ENCODE measurements at regions not wholly inside any gene's neighbourhood (a gene's known extent, or its start where the extent isn't known, plus 50 kb on each side); places are given as distances from the start of the nearest gene placed in this dataset.

- Histone ChIP-seq H3K79me2 (ENCODE audit: control insufficient read depth, insufficient read depth, low read length) (no peaks in the 10 kb centered on the region), H3K9me3 (replicated peaks; ENCODE audit: control insufficient read depth, insufficient read depth, low read length) (no peaks in the 10 kb centered on the region), H2AFZ (ENCODE audit: low read depth, low read length) (no peak overlapping the region), H3K4me3 (replicated peaks in 1 of 3; ENCODE audit: insufficient read depth in 1 of 3, low read depth in 1 of 3, low read length in 3 of 3) (no peak overlapping the region), H3K27me3 (ENCODE audit: control insufficient read depth in 2 of 2, insufficient read depth in 2 of 2, low read length in 2 of 2) (no peaks in the 10 kb centered on the region), H3K27ac (ENCODE audit: insufficient read depth, low read depth, low read length) (no peak overlapping the region), H3K4me1 (ENCODE audit: control insufficient read depth, extremely low read depth, insufficient read depth, low read length) (no peaks in the 10 kb centered on the region), H3K9ac (replicated peaks; ENCODE audit: extremely low read depth, insufficient read depth, low read length) (no peak overlapping the region), H3K4me2 (ENCODE audit: insufficient read depth, low read length) (no peak overlapping the region), H3K36me3 (ENCODE audit: control insufficient read depth in 2 of 2, extremely low read depth in 1 of 2, insufficient read depth in 2 of 2, low read length in 2 of 2) (no peaks in the 10 kb centered on the region), H3K9me1 (replicated peaks; ENCODE audit: control insufficient read depth, extremely low read depth, insufficient read depth, low read length) (no peaks in the 10 kb centered on the region), H4K20me1 (replicated peaks; ENCODE audit: control insufficient read depth, extremely low read depth, insufficient read depth, low read length) (no peaks in the 10 kb centered on the region)
- CTCF ChIA-PET: no interaction called here
- POLR2A ChIA-PET: no interaction called here
- FAIRE-seq: no peak
- intact Hi-C loops (cut with micrococcal nuclease): no loop called here
- TF ChIP-seq EZH2 (IDR thresholded peaks at IDR 0.05; ENCODE audit: borderline replicate concordance, low read depth, low read length, severe bottlenecking) (no peak), MYC (IDR thresholded peaks at IDR 0.05; ENCODE audit: low read depth, low read length) (no peak)
- no TSS peak for BruUV-seq (replicated peaks)
- dilution Hi-C loops (cut with MboI; ENCODE audit: extremely low pct_ligation_motif_present, low sequenced_read_pairs): no loop called here
- no peak for DNase-seq (ENCODE audit: low read depth, low spot score)
Measured at GRCh38 chr5:147093138-147093537, 141.7 kb upstream of the STK32A start.

GRCh38 chr5:147095740-147096139 is 139.1 kb upstream of the STK32A start:
- POLR2A ChIA-PET: no interaction called here
- H3K27me3 ChIP-seq (ENCODE audit: control insufficient read depth in 2 of 2, insufficient read depth in 2 of 2, low read length in 2 of 2): no peaks in the 10 kb centered on the region

More at GRCh38 chr5:147095740-147096139, 139.1 kb upstream of the STK32A start:
- H4K20me1 ChIP-seq (replicated peaks; ENCODE audit: control insufficient read depth, extremely low read depth, insufficient read depth, low read length): no peaks in the 10 kb centered on the region
- CTCF ChIA-PET: interaction anchor here (1.3 kb wide), 1 partner anchor 93 kb away, joined by 6 read pairs; no protein-coding TSS in a partner anchor
- TF ChIP-seq FOS (IDR thresholded peaks at IDR 0.05; ENCODE audit: borderline replicate concordance, insufficient read depth, low read length) (no peak), JUN (IDR thresholded peaks at IDR 0.05; ENCODE audit: borderline replicate concordance, insufficient read depth, insufficient read length, low read depth) (no peak)
- DNase-seq (ENCODE audit: low read depth, low spot score) (no peak), FAIRE-seq (no peak)
- no TSS peak for BruUV-seq (replicated peaks)
- H3K36me3 ChIP-seq (ENCODE audit: control insufficient read depth in 2 of 2, extremely low read depth in 1 of 2, insufficient read depth in 2 of 2, low read length in 2 of 2): no peaks in the 10 kb centered on the region
- no peak overlapping the region for H3K4me3 ChIP-seq (replicated peaks in 1 of 3; ENCODE audit: insufficient read depth in 1 of 3, low read depth in 1 of 3, low read length in 3 of 3)
- dilution Hi-C loops (cut with MboI; ENCODE audit: extremely low pct_ligation_motif_present, low sequenced_read_pairs) (no loop called here), intact Hi-C loops (cut with micrococcal nuclease) (no loop called here)
- H3K27ac ChIP-seq (ENCODE audit: insufficient read depth, low read depth, low read length): no peak overlapping the region
- no peaks in the 10 kb centered on the region for H3K4me1 ChIP-seq (ENCODE audit: control insufficient read depth, extremely low read depth, insufficient read depth, low read length)
- no peak overlapping the region for H2AFZ ChIP-seq (ENCODE audit: low read depth, low read length)
- H3K9me3 ChIP-seq (replicated peaks; ENCODE audit: control insufficient read depth, insufficient read depth, low read length): no peaks in the 10 kb centered on the region
- no peaks in the 10 kb centered on the region for H3K79me2 ChIP-seq (ENCODE audit: control insufficient read depth, insufficient read depth, low read length)
- H3K9ac ChIP-seq (replicated peaks; ENCODE audit: extremely low read depth, insufficient read depth, low read length): no peak overlapping the region
- no peaks in the 10 kb centered on the region for H3K9me1 ChIP-seq (replicated peaks; ENCODE audit: control insufficient read depth, extremely low read depth, insufficient read depth, low read length)
- H3K4me2 ChIP-seq (ENCODE audit: insufficient read depth, low read length): no peak overlapping the region

All from endothelial cell of umbilical vein (primary cell).